ENCODE measurements at regions not wholly inside any gene's neighbourhood (a gene's known extent, or its start where the extent isn't known, plus 50 kb on each side); places are given as distances from the start of the nearest gene placed in this dataset.

DNA sequence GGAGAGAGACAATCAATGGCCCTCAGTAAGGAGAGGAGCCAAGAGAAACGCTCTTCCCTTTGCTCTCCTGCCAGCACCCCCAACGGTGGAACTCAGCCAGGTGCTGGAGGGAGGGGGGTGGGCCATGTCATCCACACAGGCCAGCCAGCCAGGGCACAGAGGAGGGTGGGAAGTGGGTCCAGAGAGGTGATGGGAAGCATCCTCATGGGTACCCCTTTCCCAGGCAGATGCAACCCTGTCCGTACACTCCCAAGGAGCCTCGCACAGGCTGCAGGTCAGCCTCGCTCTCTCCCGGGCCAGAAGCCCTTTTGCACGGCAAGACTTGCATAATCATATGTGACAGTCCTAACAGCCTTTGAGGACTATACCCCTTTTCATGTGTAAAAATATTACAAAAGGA, 142.0 kb upstream of the NAMPT start:
- TF ChIP-seq CTCF (IDR thresholded peaks at IDR 0.05; ENCODE audit: low read length) (no peak), EZH2 (IDR thresholded peaks at IDR 0.05; ENCODE audit: borderline replicate concordance, low read length) (no peak)
